Muscle of leg (tissue), 3 donors: ENCODE measurements at regions not wholly inside any gene's neighbourhood (a gene's known extent, or its start where the extent isn't known, plus 50 kb on each side); places are given as distances from the start of the nearest gene placed in this dataset.

Source experiments
- DNase-seq: peaks from one replicate; pipeline ENCODE4 v3.0.0; 2013
- H3K27ac ChIP-seq: one replicate; pipeline ENCODE4 v1.5.1; 2013; ENCODE audit warnings: mild to moderate bottlenecking, low read length, control low read depth
- H3K27me3 ChIP-seq: one replicate; pipeline ENCODE4 v1.6.1; 2013; ENCODE audit warnings: low read length; ENCODE audit not compliant: control insufficient read depth, insufficient read depth
- H3K36me3 ChIP-seq: one replicate; pipeline ENCODE4 v1.6.1; 2013; ENCODE audit warnings: low read length; ENCODE audit not compliant: control insufficient read depth, insufficient read depth
- H3K4me1 ChIP-seq: one replicate; pipeline ENCODE4 v1.6.1; 2013; ENCODE audit warnings: low read length; ENCODE audit not compliant: control insufficient read depth, insufficient read depth
- H3K4me3 ChIP-seq: one replicate; pipeline ENCODE4 v1.5.1; 2013; ENCODE audit warnings: low read length, control low read depth
- H3K9me3 ChIP-seq: replicated peaks from 2 replicates; pipeline ENCODE4 v1.6.1; 2013; ENCODE audit warnings: low read depth, low read length; ENCODE audit not compliant: control insufficient read depth
- WGBS: methylation state at CpG from one replicate; pipeline ENCODE4 v1.1.5; 2013; ENCODE audit warnings: missing lambda C conversion rate; ENCODE audit not compliant: insufficient coverage; 5-methylcytosine and 5-hydroxymethylcytosine counted together

DNA sequence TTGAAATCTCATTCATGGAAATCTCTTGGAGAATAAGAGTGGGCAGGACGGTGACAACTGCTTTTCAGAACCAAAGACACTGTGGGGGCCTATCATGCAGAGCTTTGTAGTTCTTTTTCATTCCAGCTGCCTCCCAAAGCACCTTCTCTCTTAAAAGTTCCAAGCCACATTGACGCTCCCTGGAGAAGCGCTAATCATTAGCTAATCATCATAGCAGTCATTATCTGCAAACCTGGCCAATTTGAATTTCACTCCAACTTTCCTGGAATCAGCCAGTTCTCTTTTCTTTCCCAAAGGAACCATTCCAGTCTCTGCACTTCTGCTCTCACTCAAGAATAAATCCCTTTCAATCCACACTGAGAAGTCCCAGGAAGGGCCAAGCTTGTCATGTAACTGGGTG is 1144.1 kb upstream of the IGFBP7 start:
- DNase-seq: peak; percentile 80
- Histone ChIP-seq H3K4me1 (no peaks in the 10 kb centered on the region), H3K36me3 (no peaks in the 10 kb centered on the region), H3K27ac (no peak overlapping the region), H3K4me3 (no peak overlapping the region), H3K27me3 (no peaks in the 10 kb centered on the region), H3K9me3 (no peaks in the 10 kb centered on the region)
- WGBS: 55% methylated on average over 2 of the region's 3 CpGs

DNA sequence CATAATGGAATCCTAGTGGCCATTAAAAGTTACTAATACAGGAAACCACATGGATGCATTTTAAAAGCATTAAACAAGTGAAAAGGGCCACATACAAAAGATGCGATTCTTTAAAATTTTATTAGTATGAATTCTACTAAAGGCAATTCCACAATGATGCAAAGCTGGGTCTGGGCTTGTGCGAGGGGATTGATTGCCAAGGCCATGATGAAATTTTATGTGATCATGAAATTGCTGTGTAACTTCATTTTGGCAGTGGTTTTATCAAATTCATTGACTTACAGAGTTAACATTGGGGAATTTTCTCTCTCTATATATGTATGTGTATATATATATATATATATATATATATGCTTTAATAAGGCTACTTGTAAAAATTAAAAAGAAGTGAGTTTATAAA is 1142.5 kb upstream of the IGFBP7 start:
- H3K4me1 ChIP-seq: no peaks in the 10 kb centered on the region
- no peak overlapping the region for H3K27ac ChIP-seq
- H3K27me3 ChIP-seq: no peaks in the 10 kb centered on the region
- no peak overlapping the region for H3K4me3 ChIP-seq
- DNase-seq: peak; percentile 73
- no peaks in the 10 kb centered on the region for H3K36me3 ChIP-seq
- H3K9me3 ChIP-seq: no peaks in the 10 kb centered on the region
- no CpG with 5 or more reads among the region's 2 CpGs for WGBS

DNA sequence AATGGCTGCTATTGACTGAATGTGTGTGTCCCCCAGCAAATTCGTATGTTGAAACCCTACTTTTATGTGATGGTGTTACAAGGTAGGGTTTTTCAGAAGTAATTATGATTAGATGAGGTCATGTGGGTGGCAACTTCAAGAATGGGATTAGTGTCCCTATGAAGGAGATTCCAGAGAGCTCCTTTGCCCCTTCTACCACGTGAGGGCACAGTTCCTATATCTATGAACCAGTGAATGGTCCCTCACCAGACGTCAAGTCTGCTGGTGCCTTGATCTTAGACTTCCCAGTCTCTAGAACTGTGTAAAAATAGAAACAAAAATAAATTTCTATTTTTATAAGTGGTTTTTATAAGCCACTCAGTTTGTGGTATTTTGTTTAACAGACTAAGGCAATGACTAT is 1137.6 kb upstream of the IGFBP7 start:
- H3K27ac ChIP-seq: no peak overlapping the region
- H3K27me3 ChIP-seq: no peaks in the 10 kb centered on the region
- H3K4me3 ChIP-seq: no peak overlapping the region
- no CpG with 5 or more reads among the region's 3 CpGs for WGBS
- DNase-seq: no peak
- no peaks in the 10 kb centered on the region for H3K9me3 ChIP-seq
- no peaks in the 10 kb centered on the region for H3K4me1 ChIP-seq
- H3K36me3 ChIP-seq: no peaks in the 10 kb centered on the region

DNA sequence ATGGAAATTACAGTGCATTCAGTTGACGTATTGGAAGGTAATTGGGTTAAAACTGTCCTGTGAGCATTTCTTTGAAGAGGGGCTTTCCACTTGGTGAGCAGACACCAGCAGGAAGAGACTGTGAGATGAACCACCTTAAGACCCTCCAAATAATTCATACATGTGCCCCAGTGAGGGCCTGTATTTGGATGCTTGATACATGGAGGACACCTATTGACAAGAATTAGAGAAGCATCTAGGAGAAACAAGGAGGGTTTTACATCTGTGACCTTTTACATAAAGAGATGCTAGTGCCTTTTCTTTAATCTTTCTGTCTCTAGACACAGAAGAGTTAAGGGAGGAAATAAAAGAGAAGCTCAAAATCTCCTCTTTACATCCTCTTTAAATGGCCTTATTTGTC is 1115.3 kb upstream of the IGFBP7 start:
- no peaks in the 10 kb centered on the region for H3K36me3 ChIP-seq

DNA sequence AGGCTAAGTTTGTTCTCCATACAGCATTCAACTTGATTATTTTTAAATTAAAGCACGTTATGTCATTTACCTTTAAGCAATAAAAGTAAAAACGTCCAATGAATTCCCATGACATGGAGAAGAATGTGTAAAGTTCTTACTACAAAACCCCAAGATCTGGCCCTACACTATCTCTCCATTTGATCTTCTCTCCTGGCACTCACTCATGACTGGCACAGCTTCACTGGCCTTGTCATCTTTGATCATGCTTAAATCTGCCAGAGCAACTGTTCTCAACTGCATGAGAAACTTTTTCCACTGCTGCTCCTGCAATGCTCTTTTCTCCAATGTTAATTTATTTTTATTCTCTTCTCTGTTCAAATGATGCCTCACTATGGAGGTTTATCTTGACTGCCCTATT is 1109.0 kb upstream of the IGFBP7 start:
- no CpG with 5 or more reads among the region's 2 CpGs for WGBS
- Histone ChIP-seq H3K36me3 (no peaks in the 10 kb centered on the region), H3K4me1 (no peaks in the 10 kb centered on the region), H3K4me3 (no peak overlapping the region), H3K27ac (no peak overlapping the region), H3K9me3 (no peaks in the 10 kb centered on the region), H3K27me3 (no peaks in the 10 kb centered on the region)
- DNase-seq: peak; percentile 30

More for the DNA sequence above, 1115.3 kb upstream of the IGFBP7 start:
- H3K4me1 ChIP-seq: no peaks in the 10 kb centered on the region
- H3K4me3 ChIP-seq: no peak overlapping the region
- no peaks in the 10 kb centered on the region for H3K9me3 ChIP-seq
- H3K27me3 ChIP-seq: no peaks in the 10 kb centered on the region
- DNase-seq: no peak
- no peak overlapping the region for H3K27ac ChIP-seq
- no CpG with 5 or more reads among the region's 1 CpG for WGBS

DNA sequence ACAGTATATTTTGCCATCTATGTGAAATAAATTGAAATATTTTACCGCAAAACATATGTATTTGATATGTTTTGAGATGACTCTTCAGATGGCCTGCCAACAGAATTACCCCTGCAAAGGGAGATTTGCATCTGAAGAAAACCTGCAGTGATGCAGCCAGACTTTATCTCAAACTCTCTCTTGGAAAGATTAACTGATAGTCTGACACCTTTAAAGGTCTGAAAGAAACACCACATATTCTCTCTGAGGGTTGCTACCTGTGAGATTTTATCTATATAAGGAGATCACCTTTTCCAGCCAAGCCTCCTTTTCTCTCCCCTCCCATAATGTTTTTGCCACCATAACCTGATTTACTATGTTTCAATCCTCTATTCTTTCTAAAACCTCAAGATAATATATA is 1106.3 kb upstream of the IGFBP7 start:
- Histone ChIP-seq H3K36me3 (no peaks in the 10 kb centered on the region), H3K4me3 (no peak overlapping the region), H3K27me3 (no peaks in the 10 kb centered on the region), H3K9me3 (no peaks in the 10 kb centered on the region), H3K27ac (no peak overlapping the region), H3K4me1 (no peaks in the 10 kb centered on the region)
- WGBS: no CpG with 5 or more reads among the region's 1 CpG
- no peak for DNase-seq

DNA sequence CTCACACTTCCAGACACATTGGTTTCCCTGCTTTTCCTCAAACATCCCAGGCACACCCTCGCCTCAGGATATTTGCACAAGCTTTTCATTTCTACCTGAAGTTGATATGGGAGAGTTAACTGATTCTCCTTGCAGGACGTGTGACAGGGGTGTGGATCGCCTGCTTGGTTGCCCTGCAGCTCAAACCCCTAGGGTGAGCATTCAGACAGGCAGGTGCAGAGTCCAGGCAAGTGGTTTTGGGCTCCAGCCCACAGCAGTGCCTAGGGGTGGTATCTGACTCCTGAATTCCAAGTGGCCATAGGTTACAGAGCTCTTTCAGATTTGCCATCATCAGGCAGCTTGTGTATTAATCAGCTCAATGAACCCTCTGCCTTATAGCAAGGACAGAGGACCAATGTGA is 1104.2 kb upstream of the IGFBP7 start:
- Histone ChIP-seq H3K4me1 (no peaks in the 10 kb centered on the region), H3K36me3 (no peaks in the 10 kb centered on the region), H3K9me3 (no peaks in the 10 kb centered on the region), H3K27ac (no peak overlapping the region), H3K4me3 (no peak overlapping the region), H3K27me3 (no peaks in the 10 kb centered on the region)
- DNase-seq: no peak
- 83% methylated on average over 2 of the region's 3 CpGs for WGBS

DNA sequence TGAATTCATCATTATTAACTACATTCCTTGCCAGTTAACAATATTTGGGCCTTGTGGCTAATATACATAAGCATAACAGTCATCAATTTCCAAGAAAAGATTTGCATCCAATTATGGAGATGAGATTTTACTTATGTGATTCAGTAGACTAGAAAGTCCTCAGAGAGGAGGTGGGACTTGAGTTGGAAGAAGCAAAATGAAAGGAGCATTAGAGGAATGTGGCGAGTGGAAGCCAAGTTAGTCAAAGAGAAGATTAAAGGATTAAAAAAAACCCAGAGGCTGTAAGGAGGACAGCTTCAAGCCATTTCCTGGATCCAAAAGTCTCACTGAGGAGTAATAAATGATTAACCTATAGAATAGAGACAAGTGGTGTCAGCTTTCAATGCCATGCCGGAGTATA is 1099.4 kb upstream of the IGFBP7 start:
- Histone ChIP-seq H3K4me1 (no peaks in the 10 kb centered on the region), H3K27ac (no peak overlapping the region), H3K9me3 (no peaks in the 10 kb centered on the region), H3K4me3 (no peak overlapping the region), H3K27me3 (no peaks in the 10 kb centered on the region), H3K36me3 (no peaks in the 10 kb centered on the region)
- WGBS: 80% methylated on average over 1 of the region's 2 CpGs
- no peak for DNase-seq

DNA sequence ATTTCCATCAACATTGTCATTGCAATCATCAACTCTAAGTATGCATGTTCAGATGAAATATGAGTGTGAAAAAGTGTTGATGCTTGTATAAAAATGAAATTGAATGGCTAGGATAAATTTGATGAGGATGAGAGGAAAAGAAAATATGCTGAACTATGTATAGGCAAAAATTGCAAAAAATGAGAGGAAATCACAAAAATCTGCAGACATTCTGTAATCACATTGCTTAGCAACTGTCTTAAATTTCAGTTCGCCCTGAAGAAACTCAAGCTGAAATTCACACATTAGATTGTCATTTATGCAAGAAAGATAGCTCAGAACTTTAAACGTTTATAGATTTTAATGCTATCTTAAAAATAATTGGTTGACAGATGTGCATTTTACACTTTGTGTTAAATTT is 1098.8 kb upstream of the IGFBP7 start:
- no peak for DNase-seq
- no peaks in the 10 kb centered on the region for H3K27me3 ChIP-seq
- WGBS: no CpG with 5 or more reads among the region's 2 CpGs
- no peaks in the 10 kb centered on the region for H3K9me3 ChIP-seq
- no peaks in the 10 kb centered on the region for H3K36me3 ChIP-seq
- H3K27ac ChIP-seq: no peak overlapping the region
- no peaks in the 10 kb centered on the region for H3K4me1 ChIP-seq
- H3K4me3 ChIP-seq: no peak overlapping the region

DNA sequence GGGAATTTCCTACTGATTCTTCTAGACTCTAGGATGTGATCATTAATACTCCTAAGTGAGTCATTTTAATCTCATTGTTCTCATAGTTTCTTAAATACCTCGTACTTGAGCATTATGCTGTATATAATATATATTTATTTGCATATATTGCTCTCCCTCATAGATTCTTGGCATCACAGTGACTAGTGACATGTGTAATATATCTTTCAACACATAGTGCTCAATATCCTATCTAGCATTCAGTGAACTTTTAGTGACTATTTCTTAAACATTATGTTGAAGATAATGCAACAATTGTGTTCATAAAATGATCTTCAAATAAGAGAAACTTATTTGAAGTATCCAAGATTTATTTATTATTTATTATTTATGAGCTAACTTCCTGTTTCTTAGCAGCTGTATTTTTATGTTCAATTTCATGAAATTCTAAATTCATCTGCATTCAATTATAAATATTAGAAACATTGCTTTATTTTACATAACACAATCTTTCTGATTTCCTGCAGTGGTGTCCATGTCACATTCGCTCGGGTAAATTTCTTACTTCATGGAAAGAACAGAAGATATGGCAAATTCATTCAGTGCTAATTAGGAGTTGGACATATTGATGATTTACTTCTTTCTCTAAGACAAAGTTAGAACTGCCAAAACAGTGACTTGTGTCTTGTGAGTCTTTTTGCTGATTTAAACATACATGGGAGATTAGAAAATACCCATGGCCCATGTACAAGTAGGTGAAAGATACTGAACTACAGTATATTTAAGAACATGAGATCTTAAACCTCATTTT is 1095.5 kb upstream of the IGFBP7 start:
- no peak overlapping the region for H3K27ac ChIP-seq
- no peaks in the 10 kb centered on the region for H3K36me3 ChIP-seq
- no peaks in the 10 kb centered on the region for H3K4me1 ChIP-seq
- H3K4me3 ChIP-seq: no peak overlapping the region
- no peaks in the 10 kb centered on the region for H3K27me3 ChIP-seq
- no peak for DNase-seq
- no peaks in the 10 kb centered on the region for H3K9me3 ChIP-seq
- no CpG with 5 or more reads among the region's 3 CpGs for WGBS

DNA sequence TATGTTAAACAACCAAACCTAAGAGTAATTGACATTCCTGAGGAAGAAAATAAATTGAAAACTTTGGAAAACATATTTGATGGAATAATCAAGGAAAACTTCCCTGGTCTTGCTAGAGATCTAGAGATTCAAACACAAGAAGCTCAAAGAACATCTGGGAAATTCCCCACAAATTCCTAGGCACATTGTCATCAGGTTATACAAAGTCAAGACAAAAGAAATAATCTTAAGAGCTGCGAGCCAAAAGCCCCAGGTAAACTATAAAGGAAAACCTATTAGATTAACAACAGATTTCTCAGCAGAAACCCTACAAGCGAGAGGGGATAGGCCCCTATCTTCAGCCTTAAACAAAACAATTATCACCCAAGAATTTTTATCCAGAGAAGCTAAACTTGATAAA is 1082.0 kb upstream of the IGFBP7 start:
- no CpG with 5 or more reads among the region's 2 CpGs for WGBS

More for the DNA sequence above, 1082.0 kb upstream of the IGFBP7 start:
- Histone ChIP-seq H3K4me3 (no peak overlapping the region), H3K4me1 (no peaks in the 10 kb centered on the region), H3K27ac (no peak overlapping the region), H3K9me3 (no peaks in the 10 kb centered on the region), H3K27me3 (no peaks in the 10 kb centered on the region), H3K36me3 (no peaks in the 10 kb centered on the region)
- no peak for DNase-seq
